ENCODE measurements at regions not wholly inside any gene's neighbourhood (a gene's known extent, or its start where the extent isn't known, plus 50 kb on each side); places are given as distances from the start of the nearest gene placed in this dataset.

DNA sequence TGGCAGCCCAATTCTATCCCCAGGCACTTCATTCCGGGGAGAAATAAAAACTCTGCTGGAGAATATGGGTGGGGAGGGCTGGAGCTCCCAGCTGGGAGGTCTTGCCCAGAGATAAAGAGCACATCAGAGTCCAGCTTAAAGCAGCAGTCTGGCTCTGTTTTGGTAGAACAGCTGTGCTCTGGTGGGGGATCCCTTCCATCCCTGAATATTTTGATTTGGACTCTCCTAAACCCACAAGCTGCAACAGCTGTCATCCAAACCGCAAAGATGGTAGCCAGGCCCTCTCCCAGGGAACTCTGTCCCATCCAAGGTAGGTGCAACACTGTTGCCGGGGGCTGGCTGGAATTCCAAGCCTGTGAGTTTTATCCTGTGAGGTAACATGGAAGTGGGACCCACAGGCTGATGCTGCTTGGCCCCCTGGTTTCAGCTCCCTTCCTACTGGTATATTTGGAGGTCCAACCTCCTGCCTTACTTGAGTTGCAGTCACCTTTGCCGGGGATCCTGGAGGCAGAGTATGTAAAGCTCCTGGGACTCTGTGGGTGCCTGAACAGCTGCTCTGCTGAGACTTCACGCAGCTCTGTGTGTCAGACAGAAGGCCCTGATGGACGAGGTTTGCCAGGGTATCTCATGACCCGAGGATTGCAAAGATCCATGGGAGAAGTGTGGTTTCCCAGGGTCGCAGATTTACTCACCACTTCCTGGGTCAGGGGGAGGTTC is 203.5 kb upstream of the ITM2A start:
- TF ChIP-seq, protein P1, sequence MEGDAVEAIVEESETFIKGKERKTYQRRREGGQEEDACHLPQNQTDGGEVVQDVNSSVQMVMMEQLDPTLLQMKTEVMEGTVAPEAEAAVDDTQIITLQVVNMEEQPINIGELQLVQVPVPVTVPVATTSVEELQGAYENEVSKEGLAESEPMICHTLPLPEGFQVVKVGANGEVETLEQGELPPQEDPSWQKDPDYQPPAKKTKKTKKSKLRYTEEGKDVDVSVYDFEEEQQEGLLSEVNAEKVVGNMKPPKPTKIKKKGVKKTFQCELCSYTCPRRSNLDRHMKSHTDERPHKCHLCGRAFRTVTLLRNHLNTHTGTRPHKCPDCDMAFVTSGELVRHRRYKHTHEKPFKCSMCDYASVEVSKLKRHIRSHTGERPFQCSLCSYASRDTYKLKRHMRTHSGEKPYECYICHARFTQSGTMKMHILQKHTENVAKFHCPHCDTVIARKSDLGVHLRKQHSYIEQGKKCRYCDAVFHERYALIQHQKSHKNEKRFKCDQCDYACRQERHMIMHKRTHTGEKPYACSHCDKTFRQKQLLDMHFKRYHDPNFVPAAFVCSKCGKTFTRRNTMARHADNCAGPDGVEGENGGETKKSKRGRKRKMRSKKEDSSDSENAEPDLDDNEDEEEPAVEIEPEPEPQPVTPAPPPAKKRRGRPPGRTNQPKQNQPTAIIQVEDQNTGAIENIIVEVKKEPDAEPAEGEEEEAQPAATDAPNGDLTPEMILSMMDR (conservative IDR thresholded peaks at IDR 0.05; ENCODE audit: low read depth, low read length), result no peak
- no peak for TF ChIP-seq EZH2 (IDR thresholded peaks at IDR 0.05; ENCODE audit: borderline replicate concordance, low read depth, low read length, poor library complexity, severe bottlenecking)
